RPMI8226 (cell line): ENCODE measurements at regions not wholly inside any gene's neighbourhood (a gene's known extent, or its start where the extent isn't known, plus 50 kb on each side); places are given as distances from the start of the nearest gene placed in this dataset.

ENCODE experiments used
- DNase-seq: peaks from one replicate; pipeline ENCODE4 v3.0.0-alpha.2; 2015

- no peak for DNase-seq
These were observed 466.8 kb downstream of the SOX6 start for GRCh38 chr11:15889363-15890030.

- DNase-seq = no peak
These were observed 466.2 kb downstream of the SOX6 start for GRCh38 chr11:15890031-15890713.

- DNase-seq = no peak
These were observed 463.3 kb downstream of the SOX6 start for GRCh38 chr11:15893080-15893492.

- no peak for DNase-seq
These were observed 460.3 kb downstream of the SOX6 start for GRCh38 chr11:15896026-15896425.

GRCh38 chr11:15896530-15896929, 459.8 kb downstream of the SOX6 start:
- DNase-seq = no peak

- DNase-seq = no peak
These were observed 459.0 kb downstream of the SOX6 start for GRCh38 chr11:15897211-15897960.

- DNase-seq = no peak
These were observed 455.3 kb downstream of the SOX6 start for GRCh38 chr11:15901054-15901453.

GRCh38 chr11:15901790-15902189, 454.6 kb downstream of the SOX6 start:
- DNase-seq = no peak

GRCh38 chr11:15903246-15903645, 453.1 kb downstream of the SOX6 start:
- DNase-seq = no peak

- DNase-seq = no peak
These were observed 450.8 kb downstream of the SOX6 start for GRCh38 chr11:15905366-15906104.

GRCh38 chr11:15906481-15907035, 449.8 kb downstream of the SOX6 start:
- no peak for DNase-seq

- DNase-seq = no peak
These were observed 448.5 kb downstream of the SOX6 start for GRCh38 chr11:15907806-15908205.

GRCh38 chr11:15909937-15910598, 446.3 kb downstream of the SOX6 start:
- no peak for DNase-seq

GRCh38 chr11:15910761-15911160, 445.6 kb downstream of the SOX6 start:
- no peak for DNase-seq

GRCh38 chr11:15911377-15912044, 444.8 kb downstream of the SOX6 start:
- no peak for DNase-seq

- no peak for DNase-seq
These were observed 444.1 kb downstream of the SOX6 start for GRCh38 chr11:15912291-15912690.

GRCh38 chr11:15912825-15913224, 443.5 kb downstream of the SOX6 start:
- DNase-seq = no peak

GRCh38 chr11:15913261-15913660, 443.1 kb downstream of the SOX6 start:
- no peak for DNase-seq
